ENCODE measurements at regions not wholly inside any gene's neighbourhood (a gene's known extent, or its start where the extent isn't known, plus 50 kb on each side); places are given as distances from the start of the nearest gene placed in this dataset.

DNA sequence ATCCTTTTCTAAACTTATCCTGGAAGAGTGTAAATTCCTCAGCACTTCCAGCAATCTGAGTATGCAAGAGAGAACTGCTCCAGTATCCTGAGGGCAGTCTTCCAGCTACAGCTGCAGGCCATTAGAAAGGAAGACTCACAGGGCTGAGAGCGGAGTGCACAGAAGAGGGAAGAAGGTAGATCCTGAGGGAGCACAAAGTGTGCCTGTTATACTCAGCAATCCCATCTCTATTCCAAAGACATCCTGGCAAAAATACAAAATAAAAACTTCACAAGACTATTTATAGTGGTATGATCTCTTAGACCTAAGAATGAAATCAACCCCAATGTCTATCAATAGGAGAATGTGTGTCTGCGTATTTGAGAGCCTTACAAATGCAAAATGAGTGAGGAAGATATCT is 292.0 kb downstream of the ZIC1 start:
- Histone ChIP-seq H4K20me1 (ENCODE audit: insufficient read depth) (no peaks in the 10 kb centered on the region), H3K9me2 (ENCODE audit: insufficient read depth, low read length) (no peaks in the 10 kb centered on the region), H3K79me2 (replicated peaks; ENCODE audit: insufficient read depth, low read length) (no peaks in the 10 kb centered on the region), H3K36me3 (ENCODE audit: insufficient read depth, low read length) (no peaks in the 10 kb centered on the region), H3K27me3 (ENCODE audit: insufficient read depth, low read depth, low read length) (no peaks in the 10 kb centered on the region), H3K27ac (ENCODE audit: low read length) (no peak overlapping the region), H3K4me2 (ENCODE audit: low read length) (no peak overlapping the region), H2AFZ (ENCODE audit: low read depth, low read length) (no peak overlapping the region), H3K9me3 (ENCODE audit: low read length) (no peaks in the 10 kb centered on the region), H3K9ac (ENCODE audit: low read length) (no peak overlapping the region), H3F3A (ENCODE audit: insufficient read depth, low read length, poor library complexity, severe bottlenecking) (no peaks in the 10 kb centered on the region), H3K4me3 (ENCODE audit: low read length) (no peak overlapping the region)
- TF ChIP-seq EP300 (conservative IDR thresholded peaks at IDR 0.05; ENCODE audit: poor library complexity, severe bottlenecking) (no peak), EZH2 (IDR thresholded peaks at IDR 0.05; ENCODE audit: borderline replicate concordance, insufficient read depth, low read length, poor library complexity, severe bottlenecking) (no peak), SMC3 (conservative IDR thresholded peaks at IDR 0.05; ENCODE audit: poor library complexity) (no peak), MXI1 (conservative IDR thresholded peaks at IDR 0.05; ENCODE audit: poor library complexity, severe bottlenecking) (no peak)

DNA sequence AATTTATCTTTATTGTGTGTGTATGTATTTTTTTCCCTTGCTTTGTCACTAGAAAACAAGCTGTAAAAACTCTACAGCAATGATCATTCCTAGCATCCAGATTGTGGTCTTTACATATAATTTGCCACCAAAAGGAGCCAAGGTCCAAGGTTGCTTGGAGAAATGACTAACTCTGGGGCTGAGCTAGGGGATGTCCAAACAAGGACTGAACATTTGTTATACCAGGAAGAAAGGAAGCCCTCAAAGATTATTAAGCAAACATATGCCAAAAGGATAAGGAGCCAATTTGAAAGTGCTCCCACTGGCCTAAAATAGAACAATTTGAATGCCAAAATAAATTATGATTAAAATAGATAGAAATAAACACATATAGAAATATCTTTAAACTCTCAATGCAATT is 293.3 kb downstream of the ZIC1 start:
- Histone ChIP-seq H3F3A (ENCODE audit: insufficient read depth, low read length, poor library complexity, severe bottlenecking) (no peaks in the 10 kb centered on the region), H3K4me2 (ENCODE audit: low read length) (no peak overlapping the region), H3K4me3 (ENCODE audit: low read length) (no peak overlapping the region), H2AFZ (ENCODE audit: low read depth, low read length) (no peak overlapping the region), H4K20me1 (ENCODE audit: insufficient read depth) (no peaks in the 10 kb centered on the region), H3K79me2 (replicated peaks; ENCODE audit: insufficient read depth, low read length) (no peaks in the 10 kb centered on the region), H3K9ac (ENCODE audit: low read length) (no peak overlapping the region), H3K27me3 (ENCODE audit: insufficient read depth, low read depth, low read length) (no peaks in the 10 kb centered on the region), H3K27ac (ENCODE audit: low read length) (no peak overlapping the region), H3K9me3 (ENCODE audit: low read length) (no peaks in the 10 kb centered on the region), H3K36me3 (ENCODE audit: insufficient read depth, low read length) (no peaks in the 10 kb centered on the region), H3K9me2 (ENCODE audit: insufficient read depth, low read length) (no peaks in the 10 kb centered on the region)
- no peak for TF ChIP-seq POLR2AphosphoS5 (IDR thresholded peaks at IDR 0.05)
- TF ChIP-seq, protein P1, sequence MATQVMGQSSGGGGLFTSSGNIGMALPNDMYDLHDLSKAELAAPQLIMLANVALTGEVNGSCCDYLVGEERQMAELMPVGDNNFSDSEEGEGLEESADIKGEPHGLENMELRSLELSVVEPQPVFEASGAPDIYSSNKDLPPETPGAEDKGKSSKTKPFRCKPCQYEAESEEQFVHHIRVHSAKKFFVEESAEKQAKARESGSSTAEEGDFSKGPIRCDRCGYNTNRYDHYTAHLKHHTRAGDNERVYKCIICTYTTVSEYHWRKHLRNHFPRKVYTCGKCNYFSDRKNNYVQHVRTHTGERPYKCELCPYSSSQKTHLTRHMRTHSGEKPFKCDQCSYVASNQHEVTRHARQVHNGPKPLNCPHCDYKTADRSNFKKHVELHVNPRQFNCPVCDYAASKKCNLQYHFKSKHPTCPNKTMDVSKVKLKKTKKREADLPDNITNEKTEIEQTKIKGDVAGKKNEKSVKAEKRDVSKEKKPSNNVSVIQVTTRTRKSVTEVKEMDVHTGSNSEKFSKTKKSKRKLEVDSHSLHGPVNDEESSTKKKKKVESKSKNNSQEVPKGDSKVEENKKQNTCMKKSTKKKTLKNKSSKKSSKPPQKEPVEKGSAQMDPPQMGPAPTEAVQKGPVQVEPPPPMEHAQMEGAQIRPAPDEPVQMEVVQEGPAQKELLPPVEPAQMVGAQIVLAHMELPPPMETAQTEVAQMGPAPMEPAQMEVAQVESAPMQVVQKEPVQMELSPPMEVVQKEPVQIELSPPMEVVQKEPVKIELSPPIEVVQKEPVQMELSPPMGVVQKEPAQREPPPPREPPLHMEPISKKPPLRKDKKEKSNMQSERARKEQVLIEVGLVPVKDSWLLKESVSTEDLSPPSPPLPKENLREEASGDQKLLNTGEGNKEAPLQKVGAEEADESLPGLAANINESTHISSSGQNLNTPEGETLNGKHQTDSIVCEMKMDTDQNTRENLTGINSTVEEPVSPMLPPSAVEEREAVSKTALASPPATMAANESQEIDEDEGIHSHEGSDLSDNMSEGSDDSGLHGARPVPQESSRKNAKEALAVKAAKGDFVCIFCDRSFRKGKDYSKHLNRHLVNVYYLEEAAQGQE (IDR thresholded peaks at IDR 0.05; ENCODE audit: borderline replicate concordance) = no peak
- no peak for TF ChIP-seq TAF1 (IDR thresholded peaks at IDR 0.05; ENCODE audit: low read depth)
- TF ChIP-seq, protein P2, sequence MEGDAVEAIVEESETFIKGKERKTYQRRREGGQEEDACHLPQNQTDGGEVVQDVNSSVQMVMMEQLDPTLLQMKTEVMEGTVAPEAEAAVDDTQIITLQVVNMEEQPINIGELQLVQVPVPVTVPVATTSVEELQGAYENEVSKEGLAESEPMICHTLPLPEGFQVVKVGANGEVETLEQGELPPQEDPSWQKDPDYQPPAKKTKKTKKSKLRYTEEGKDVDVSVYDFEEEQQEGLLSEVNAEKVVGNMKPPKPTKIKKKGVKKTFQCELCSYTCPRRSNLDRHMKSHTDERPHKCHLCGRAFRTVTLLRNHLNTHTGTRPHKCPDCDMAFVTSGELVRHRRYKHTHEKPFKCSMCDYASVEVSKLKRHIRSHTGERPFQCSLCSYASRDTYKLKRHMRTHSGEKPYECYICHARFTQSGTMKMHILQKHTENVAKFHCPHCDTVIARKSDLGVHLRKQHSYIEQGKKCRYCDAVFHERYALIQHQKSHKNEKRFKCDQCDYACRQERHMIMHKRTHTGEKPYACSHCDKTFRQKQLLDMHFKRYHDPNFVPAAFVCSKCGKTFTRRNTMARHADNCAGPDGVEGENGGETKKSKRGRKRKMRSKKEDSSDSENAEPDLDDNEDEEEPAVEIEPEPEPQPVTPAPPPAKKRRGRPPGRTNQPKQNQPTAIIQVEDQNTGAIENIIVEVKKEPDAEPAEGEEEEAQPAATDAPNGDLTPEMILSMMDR (IDR thresholded peaks at IDR 0.05; ENCODE audit: poor library complexity, severe bottlenecking) = no peak
- no peak for TF ChIP-seq EZH2 (IDR thresholded peaks at IDR 0.05; ENCODE audit: borderline replicate concordance, insufficient read depth, low read length, poor library complexity, severe bottlenecking)
- TF ChIP-seq RAD21 (conservative IDR thresholded peaks at IDR 0.05) = no peak
- no peak for TF ChIP-seq SMC3 (conservative IDR thresholded peaks at IDR 0.05; ENCODE audit: poor library complexity)
- TF ChIP-seq MXI1 (conservative IDR thresholded peaks at IDR 0.05; ENCODE audit: poor library complexity, severe bottlenecking) = no peak
- TF ChIP-seq EP300 (conservative IDR thresholded peaks at IDR 0.05; ENCODE audit: poor library complexity, severe bottlenecking) = no peak
